ENCODE measurements at regions not wholly inside any gene's neighbourhood (a gene's known extent, or its start where the extent isn't known, plus 50 kb on each side); places are given as distances from the start of the nearest gene placed in this dataset.

- no peak overlapping the region for H3K4me3 Mint-ChIP-seq
- ChIA-PET POLR2A (no interaction called here), CTCF (no interaction called here)
- Histone ChIP-seq H3K4me3 (ENCODE audit: control extremely low read depth in 1 of 5, extremely low read depth in 1 of 5, insufficient read depth in 1 of 5, low read depth in 2 of 5, low read length in 4 of 5) (no peak overlapping the region), H3K79me2 (ENCODE audit: control insufficient read depth, insufficient read depth, low read length) (no peaks in the 10 kb centered on the region), H3K9me3 (ENCODE audit: control extremely low read depth in 1 of 3, control insufficient read depth in 2 of 3, insufficient read depth in 1 of 3, low read length in 2 of 3) (peaks cover 0 to 2% (median 0%) of the 10 kb centered on the region in 3 donors), H3K4me1 (ENCODE audit: control insufficient read depth in 2 of 2, insufficient read depth in 2 of 2, low read length in 2 of 2) (no peaks in the 10 kb centered on the region), H3K36me3 (replicated peaks in 1 of 2; ENCODE audit: control extremely low read depth in 1 of 2, control insufficient read depth in 1 of 2, extremely low read depth in 1 of 2, insufficient read depth in 2 of 2, low read length in 1 of 2) (no peaks in the 10 kb centered on the region), H3K4me2 (replicated peaks; ENCODE audit: low read depth, low read length, poor library complexity, severe bottlenecking) (no peak overlapping the region), H3K27me3 (replicated peaks in 1 of 4; ENCODE audit: control extremely low read depth in 1 of 4, control insufficient read depth in 3 of 4, insufficient read depth in 4 of 4, low read length in 3 of 4) (peaks cover 0 to 13% (median 5%) of the 10 kb centered on the region in 4 experiments), H4K20me1 (ENCODE audit: control insufficient read depth, insufficient read depth, low read length, poor library complexity, severe bottlenecking) (no peaks in the 10 kb centered on the region), H2AFZ (ENCODE audit: insufficient read depth, low read depth, low read length, poor library complexity, severe bottlenecking) (no peak overlapping the region), H3K9ac (ENCODE audit: low read length) (no peak overlapping the region), H3K27ac (ENCODE audit: low read length in 2 of 2) (no peak overlapping the region)
- intact Hi-C loops (cut with micrococcal nuclease): no loop called here
- no peak for TF ChIP-seq EZH2 (IDR thresholded peaks at IDR 0.05; ENCODE audit: borderline replicate concordance, insufficient read depth, low read depth, low read length, poor library complexity, severe bottlenecking)
- TF ChIP-seq, protein P1, sequence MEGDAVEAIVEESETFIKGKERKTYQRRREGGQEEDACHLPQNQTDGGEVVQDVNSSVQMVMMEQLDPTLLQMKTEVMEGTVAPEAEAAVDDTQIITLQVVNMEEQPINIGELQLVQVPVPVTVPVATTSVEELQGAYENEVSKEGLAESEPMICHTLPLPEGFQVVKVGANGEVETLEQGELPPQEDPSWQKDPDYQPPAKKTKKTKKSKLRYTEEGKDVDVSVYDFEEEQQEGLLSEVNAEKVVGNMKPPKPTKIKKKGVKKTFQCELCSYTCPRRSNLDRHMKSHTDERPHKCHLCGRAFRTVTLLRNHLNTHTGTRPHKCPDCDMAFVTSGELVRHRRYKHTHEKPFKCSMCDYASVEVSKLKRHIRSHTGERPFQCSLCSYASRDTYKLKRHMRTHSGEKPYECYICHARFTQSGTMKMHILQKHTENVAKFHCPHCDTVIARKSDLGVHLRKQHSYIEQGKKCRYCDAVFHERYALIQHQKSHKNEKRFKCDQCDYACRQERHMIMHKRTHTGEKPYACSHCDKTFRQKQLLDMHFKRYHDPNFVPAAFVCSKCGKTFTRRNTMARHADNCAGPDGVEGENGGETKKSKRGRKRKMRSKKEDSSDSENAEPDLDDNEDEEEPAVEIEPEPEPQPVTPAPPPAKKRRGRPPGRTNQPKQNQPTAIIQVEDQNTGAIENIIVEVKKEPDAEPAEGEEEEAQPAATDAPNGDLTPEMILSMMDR (IDR thresholded peaks at IDR 0.05): no peak
- DNase-seq: no peak
- ATAC-seq (ENCODE audit: low read depth): no peak
- 89% methylated on average over 6 of the region's 8 CpGs for WGBS (ENCODE audit: insufficient coverage)
- H3K9me3 Mint-ChIP-seq (ENCODE audit: insufficient read depth): peaks cover 4% of the 10 kb centered on the region
- no peak overlapping the region for H3K27ac Mint-ChIP-seq
- no peaks in the 10 kb centered on the region for H3K4me1 Mint-ChIP-seq
- peaks cover 42% of the 10 kb centered on the region for H3K27me3 Mint-ChIP-seq
Observed at GRCh38 chr2:54360055-54360792, 95.9 kb upstream of the SPTBN1 start.

DNA sequence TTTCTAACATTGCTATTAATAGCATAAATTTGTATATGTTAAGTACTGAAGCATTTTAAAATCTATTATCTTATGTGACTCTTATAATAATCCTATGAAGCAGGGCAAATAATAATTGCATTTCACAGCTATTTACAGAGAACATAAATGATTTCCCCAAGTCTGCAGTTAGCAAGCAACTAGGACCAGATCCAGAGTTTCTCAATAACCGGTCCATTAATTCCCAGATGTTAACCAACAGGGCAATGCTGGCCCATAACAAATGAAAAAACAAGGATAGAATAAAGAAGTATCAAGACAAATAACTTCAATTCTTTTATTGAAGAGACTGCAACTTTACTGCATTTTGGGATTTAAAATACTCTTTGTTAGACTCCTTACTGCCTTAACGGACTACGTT lies 91.7 kb upstream of the SPTBN1 start:
- Mint-ChIP-seq H3K4me3 (no peak overlapping the region), H3K27me3 (peaks cover 36% of the 10 kb centered on the region), H3K27ac (no peak overlapping the region), H3K4me1 (no peaks in the 10 kb centered on the region), H3K9me3 (ENCODE audit: insufficient read depth) (peaks cover 24% of the 10 kb centered on the region)
- Histone ChIP-seq H3K4me2 (replicated peaks; ENCODE audit: low read depth, low read length, poor library complexity, severe bottlenecking) (no peak overlapping the region), H3K9me3 (ENCODE audit: control extremely low read depth in 1 of 3, control insufficient read depth in 2 of 3, insufficient read depth in 1 of 3, low read length in 2 of 3) (peaks cover 5 to 25% (median 9%) of the 10 kb centered on the region in 3 donors), H3K27ac (ENCODE audit: low read length in 2 of 2) (no peak overlapping the region), H3K4me3 (ENCODE audit: control extremely low read depth in 1 of 5, extremely low read depth in 1 of 5, insufficient read depth in 1 of 5, low read depth in 2 of 5, low read length in 4 of 5) (no peak overlapping the region), H3K27me3 (replicated peaks in 1 of 4; ENCODE audit: control extremely low read depth in 1 of 4, control insufficient read depth in 3 of 4, insufficient read depth in 4 of 4, low read length in 3 of 4) (peaks cover 0 to 13% (median 4%) of the 10 kb centered on the region in 4 experiments), H4K20me1 (ENCODE audit: control insufficient read depth, insufficient read depth, low read length, poor library complexity, severe bottlenecking) (no peaks in the 10 kb centered on the region), H3K36me3 (replicated peaks in 1 of 2; ENCODE audit: control extremely low read depth in 1 of 2, control insufficient read depth in 1 of 2, extremely low read depth in 1 of 2, insufficient read depth in 2 of 2, low read length in 1 of 2) (no peaks in the 10 kb centered on the region), H2AFZ (ENCODE audit: insufficient read depth, low read depth, low read length, poor library complexity, severe bottlenecking) (no peak overlapping the region), H3K9ac (ENCODE audit: low read length) (no peak overlapping the region), H3K4me1 (ENCODE audit: control insufficient read depth in 2 of 2, insufficient read depth in 2 of 2, low read length in 2 of 2) (no peaks in the 10 kb centered on the region), H3K79me2 (ENCODE audit: control insufficient read depth, insufficient read depth, low read length) (no peaks in the 10 kb centered on the region)
- CTCF ChIA-PET: no interaction called here
- POLR2A ChIA-PET: no interaction called here
- ATAC-seq (ENCODE audit: low read depth): no peak
- WGBS (ENCODE audit: insufficient coverage): no CpG with 5 or more reads among the region's 3 CpGs
- no peak for DNase-seq
- TF ChIP-seq, protein P1 (IDR thresholded peaks at IDR 0.05): no peak
- no peak for TF ChIP-seq EZH2 (IDR thresholded peaks at IDR 0.05; ENCODE audit: borderline replicate concordance, insufficient read depth, low read depth, low read length, poor library complexity, severe bottlenecking)
- intact Hi-C loops (cut with micrococcal nuclease): no loop called here
